Small intestine (tissue), 7 donors: ENCODE measurements at regions not wholly inside any gene's neighbourhood (a gene's known extent, or its start where the extent isn't known, plus 50 kb on each side); places are given as distances from the start of the nearest gene placed in this dataset.

Experiments used
- DNase-seq, 2 donors: peaks; one replicate each; pipeline versions ENCODE4 v3.0.0 to v3.0.0-alpha.2; 2013
- FAIRE-seq: peaks from 2 replicates; lab custom pipeline; 2012; peaks lifted over from hg19 to GRCh38; lab: Jason Lieb, UNC
- H3K27ac ChIP-seq, 3 donors: one replicate each; pipeline ENCODE4 v1.5.1; 2013; ENCODE audit warnings: low read length in 2 of 3, mild to moderate bottlenecking in 2 of 3, control low read depth in 1 of 3, inconsistent platforms in 1 of 3, low read depth in 1 of 3, moderate library complexity in 1 of 3
- H3K27me3 ChIP-seq, 3 donors: one replicate each; pipeline ENCODE4 v1.6.1; 2013; ENCODE audit warnings: low read length in 3 of 3, inconsistent platforms in 1 of 3; ENCODE audit not compliant: control insufficient read depth in 3 of 3, insufficient read depth in 3 of 3
- H3K36me3 ChIP-seq, 3 donors: one replicate each; pipeline ENCODE4 v1.6.1; 2013; ENCODE audit warnings: low read length in 3 of 3, inconsistent platforms in 1 of 3, low read depth in 1 of 3, mild to moderate bottlenecking in 1 of 3, moderate library complexity in 1 of 3; ENCODE audit not compliant: control insufficient read depth in 3 of 3, insufficient read depth in 2 of 3
- H3K4me1 ChIP-seq, 3 donors: one replicate each; pipeline ENCODE4 v1.6.1; 2013; ENCODE audit warnings: low read length in 2 of 3, inconsistent platforms in 1 of 3, low read depth in 1 of 3, mild to moderate bottlenecking in 1 of 3, moderate library complexity in 1 of 3; ENCODE audit not compliant: control insufficient read depth in 3 of 3, insufficient read depth in 2 of 3
- H3K4me3 ChIP-seq, 3 donors: one replicate each; pipeline ENCODE4 v1.5.1; 2013; ENCODE audit warnings: low read length in 3 of 3, control low read depth in 1 of 3, inconsistent platforms in 1 of 3, low read depth in 1 of 3, mild to moderate bottlenecking in 1 of 3, moderate library complexity in 1 of 3
- H3K9me3 ChIP-seq, 2 donors: one replicate each; pipeline ENCODE4 v1.6.1; 2013; ENCODE audit warnings: low read depth in 1 of 2, low read length in 1 of 2; ENCODE audit not compliant: control insufficient read depth in 2 of 2, insufficient read depth in 1 of 2
- WGBS, 3 donors: extraction: QIAGEN DNeasy Blood & Tissue Kit; methylation state at CpG; one replicate each; pipeline ENCODE4 v1.1.7; 2013; 5-methylcytosine and 5-hydroxymethylcytosine counted together
- donor health status: healthy with polysubstance abuse.
- donor health status: control.
- donor health status: control.
- donor health status: Bipolar disorder and iron deficiency.
- donor health status: healthy.

DNA sequence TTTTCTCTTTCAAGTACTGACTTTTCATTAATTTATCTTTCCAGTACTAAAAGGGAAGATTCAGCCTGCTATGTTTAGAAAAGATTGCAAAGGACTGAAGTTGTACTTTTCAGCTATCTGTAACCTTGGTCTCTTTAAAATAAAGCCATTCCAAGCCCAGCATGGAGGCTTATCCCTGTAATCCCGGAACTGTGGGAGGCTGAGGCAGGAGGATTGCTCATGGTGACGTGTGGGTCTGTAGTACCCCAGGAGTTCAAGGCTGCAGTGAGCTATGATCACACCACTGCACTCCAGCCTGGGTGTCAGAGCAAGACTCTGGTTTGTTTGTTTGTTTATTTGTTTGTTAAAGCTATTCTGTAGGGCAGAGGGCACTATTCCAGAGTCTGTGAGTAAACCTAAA lies 50.6 kb upstream of the TMEM170B start:
- FAIRE-seq (no peak), DNase-seq (no peak)
- Histone ChIP-seq H3K4me3 (no peak overlapping the region), H3K9me3 (no peaks in the 10 kb centered on the region), H3K27me3 (no peaks in the 10 kb centered on the region), H3K36me3 (no peaks in the 10 kb centered on the region), H3K4me1 (no peaks in the 10 kb centered on the region), H3K27ac (no peak overlapping the region)
- 87 to 92% (median 91%) methylated on average over 2 of the region's 2 CpGs for WGBS, 3 donors

DNA sequence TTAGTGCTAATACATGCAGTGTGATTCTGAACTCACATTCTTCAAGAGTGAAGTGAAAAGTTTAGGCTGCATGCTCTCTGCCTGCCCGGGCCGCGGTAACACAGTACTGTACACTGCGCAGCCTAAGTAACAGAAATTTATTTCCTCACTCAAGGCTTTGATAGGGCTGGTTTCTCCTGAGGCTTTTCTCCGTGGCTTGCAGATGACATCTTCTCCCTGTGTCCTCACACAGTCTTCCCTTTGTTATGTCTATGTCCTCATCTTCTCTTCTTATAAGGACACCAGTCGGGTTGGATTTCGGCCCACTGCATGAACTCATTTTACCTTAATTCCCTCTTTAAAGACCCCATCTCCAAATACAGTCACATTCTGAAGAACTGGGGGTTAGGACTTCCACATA lies 51.1 kb upstream of the TMEM170B start:
- DNase-seq (no peak), FAIRE-seq (no peak)
- WGBS, 3 donors, result 94 to 96% (median 95%) methylated on average over 7 of the region's 7 CpGs
- H3K4me1 ChIP-seq, result no peaks in the 10 kb centered on the region
- no peaks in the 10 kb centered on the region for H3K36me3 ChIP-seq
- no peaks in the 10 kb centered on the region for H3K27me3 ChIP-seq
- H3K4me3 ChIP-seq, result no peak overlapping the region
- no peak overlapping the region for H3K27ac ChIP-seq
- H3K9me3 ChIP-seq, result no peaks in the 10 kb centered on the region

DNA sequence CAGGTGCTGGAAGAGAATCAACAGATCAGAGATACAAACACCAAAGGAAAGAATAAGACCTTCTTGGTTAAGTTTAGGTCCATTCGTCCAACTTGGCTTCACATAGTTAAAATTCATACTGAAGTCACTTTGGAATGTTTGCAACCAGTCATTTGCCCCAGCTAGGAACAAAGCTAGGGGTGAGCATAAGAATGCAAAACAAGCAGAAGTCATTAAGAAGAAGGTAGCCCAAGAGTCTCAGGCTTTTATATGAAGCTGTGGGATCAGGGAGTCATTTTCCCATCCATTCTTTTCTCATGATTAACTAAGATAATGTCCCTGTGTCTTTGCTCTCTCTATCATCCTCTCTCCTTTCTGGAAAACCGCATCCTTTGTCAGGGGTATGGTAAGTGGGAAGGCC lies 51.5 kb upstream of the TMEM170B start:
- Histone ChIP-seq H3K36me3 (no peaks in the 10 kb centered on the region), H3K4me3 (no peak overlapping the region), H3K9me3 (no peaks in the 10 kb centered on the region), H3K4me1 (no peaks in the 10 kb centered on the region), H3K27me3 (no peaks in the 10 kb centered on the region), H3K27ac (no peak overlapping the region)
- FAIRE-seq (no peak), DNase-seq (no peak)
- 85 to 94% (median 92%) methylated on average over 2 of the region's 2 CpGs for WGBS, 3 donors

DNA sequence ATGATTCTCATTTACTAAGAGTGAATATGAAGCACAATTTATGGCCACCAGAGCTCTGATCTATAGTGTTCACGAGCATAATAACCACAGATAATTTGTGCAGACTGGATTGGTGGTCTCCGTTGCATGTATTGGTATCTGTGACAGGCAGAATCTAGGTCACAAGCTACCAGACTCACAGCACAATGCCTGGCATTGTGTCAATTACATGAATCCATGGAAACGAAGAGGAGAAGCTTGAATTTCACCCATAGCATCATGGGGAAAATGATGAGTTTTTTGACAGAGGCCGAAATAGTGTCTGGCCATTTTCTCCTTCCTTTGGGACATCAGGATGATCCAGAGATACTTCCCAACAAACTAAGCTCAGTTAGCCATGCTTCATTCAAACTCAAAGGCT lies 52.3 kb upstream of the TMEM170B start:
- no peaks in the 10 kb centered on the region for H3K27me3 ChIP-seq
- no peak overlapping the region for H3K27ac ChIP-seq
- no peak overlapping the region for H3K4me3 ChIP-seq
- DNase-seq (no peak), FAIRE-seq (no peak)
- no peaks in the 10 kb centered on the region for H3K9me3 ChIP-seq
- 79 to 82% (median 80%) methylated on average over 4 of the region's 4 CpGs for WGBS, 3 donors
- no peaks in the 10 kb centered on the region for H3K36me3 ChIP-seq
- H3K4me1 ChIP-seq, result no peaks in the 10 kb centered on the region

DNA sequence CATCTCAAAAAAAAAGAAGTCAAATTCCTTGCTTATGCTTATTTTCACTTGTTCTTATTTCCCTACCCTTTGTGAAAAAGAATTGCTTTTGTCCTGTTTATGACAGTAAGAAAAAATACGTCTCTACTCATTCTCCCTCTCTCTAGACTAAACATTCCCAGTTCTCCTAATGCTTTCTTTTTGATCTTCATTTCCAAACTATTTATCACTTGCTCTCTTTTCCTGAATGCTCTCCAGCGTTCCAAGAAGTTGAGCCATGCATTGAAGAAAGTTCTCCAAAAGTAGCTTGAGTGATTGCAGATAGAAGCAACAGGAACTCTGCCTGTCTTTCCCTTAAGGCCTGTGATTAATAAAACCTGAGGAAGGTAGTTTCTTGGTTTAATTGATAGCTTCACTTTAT lies 53.1 kb upstream of the TMEM170B start:
- no peak overlapping the region for H3K27ac ChIP-seq
- no peaks in the 10 kb centered on the region for H3K36me3 ChIP-seq
- no peaks in the 10 kb centered on the region for H3K4me1 ChIP-seq
- no peaks in the 10 kb centered on the region for H3K9me3 ChIP-seq
- no peak overlapping the region for H3K4me3 ChIP-seq
- 69 to 90% (median 84%) methylated on average over 2 of the region's 2 CpGs for WGBS, 3 donors
- no peak for DNase-seq
- no peaks in the 10 kb centered on the region for H3K27me3 ChIP-seq
- no peak for FAIRE-seq

DNA sequence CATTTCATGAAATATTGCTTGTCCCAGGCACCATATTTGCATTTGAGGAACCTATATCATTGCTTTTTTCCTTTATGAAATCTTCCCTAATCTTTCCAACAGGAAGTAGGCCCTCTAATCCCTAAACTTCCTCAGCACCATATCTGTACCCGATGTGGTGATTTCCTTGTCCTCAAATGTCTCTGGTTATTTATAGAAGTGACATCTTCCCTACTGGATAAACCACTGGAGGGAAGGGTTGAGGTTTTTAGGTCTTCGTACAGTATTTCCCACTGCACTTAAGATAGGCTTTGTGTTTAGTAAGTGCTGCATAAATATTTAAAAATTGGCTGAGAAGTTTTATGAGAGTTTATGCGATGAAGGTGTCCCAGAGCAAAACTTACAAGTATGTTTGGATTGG lies 54.9 kb upstream of the TMEM170B start:
- no peaks in the 10 kb centered on the region for H3K4me1 ChIP-seq
- H3K9me3 ChIP-seq, result no peaks in the 10 kb centered on the region
- DNase-seq (no peak), FAIRE-seq (no peak)
- no peak overlapping the region for H3K27ac ChIP-seq
- H3K27me3 ChIP-seq, result no peaks in the 10 kb centered on the region
- no peaks in the 10 kb centered on the region for H3K36me3 ChIP-seq
- no peak overlapping the region for H3K4me3 ChIP-seq
- WGBS, 3 donors, result 62 to 90% (median 75%) methylated on average over 3 of the region's 3 CpGs

DNA sequence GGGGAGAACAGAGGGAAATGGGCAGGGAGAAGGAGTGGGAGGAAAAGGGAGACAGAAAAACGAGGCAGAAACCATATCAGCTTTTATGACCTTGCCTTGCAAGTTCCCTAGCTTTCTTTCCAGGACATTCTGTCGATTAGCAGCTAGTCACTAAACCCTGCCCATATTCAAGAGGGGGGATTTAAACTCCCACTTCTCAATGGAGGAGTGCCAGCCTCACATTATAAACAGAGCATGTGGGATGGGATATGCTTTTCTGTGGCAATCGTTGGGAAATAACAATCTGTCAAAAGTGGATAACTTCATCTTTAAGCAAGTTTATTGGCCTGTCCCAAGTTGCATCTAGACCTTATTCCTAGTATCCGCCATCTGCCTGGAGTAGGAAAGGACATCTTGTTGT lies 57.0 kb upstream of the TMEM170B start:
- WGBS, 3 donors, result 50 to 59% (median 50%) methylated on average over 4 of the region's 4 CpGs
- Histone ChIP-seq H3K36me3 (no peaks in the 10 kb centered on the region), H3K4me3 (no peak overlapping the region), H3K27me3 (no peaks in the 10 kb centered on the region), H3K4me1 (no peaks in the 10 kb centered on the region), H3K9me3 (no peaks in the 10 kb centered on the region), H3K27ac (no peak overlapping the region)
- FAIRE-seq (no peak), DNase-seq (no peak)

DNA sequence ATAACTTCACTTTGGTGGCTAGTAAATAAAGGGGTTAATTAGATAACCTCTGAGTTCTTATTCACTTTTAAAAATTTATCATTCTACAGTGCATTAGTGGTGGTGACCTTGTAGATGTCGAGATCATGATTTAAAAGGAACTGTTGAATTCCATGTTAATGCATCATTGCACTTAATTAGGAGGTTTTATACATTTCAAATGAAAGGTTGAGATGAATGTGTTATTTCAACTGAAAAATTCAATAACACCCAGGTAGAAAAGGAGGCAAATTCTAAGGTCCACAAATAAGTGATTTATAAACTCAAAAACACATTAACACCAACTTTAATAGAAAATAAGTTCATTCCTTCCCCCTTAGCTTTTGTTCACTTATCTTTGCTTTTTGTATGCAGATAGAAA lies 58.3 kb upstream of the TMEM170B start:
- no peak overlapping the region for H3K27ac ChIP-seq
- no peaks in the 10 kb centered on the region for H3K9me3 ChIP-seq
- H3K36me3 ChIP-seq, result no peaks in the 10 kb centered on the region
- no peaks in the 10 kb centered on the region for H3K4me1 ChIP-seq
- FAIRE-seq (no peak), DNase-seq (no peak)
- H3K27me3 ChIP-seq, result peaks cover 0 to 2% (median 0%) of the 10 kb centered on the region in 3 donors
- WGBS, 3 donors, result 40 to 75% (median 74%) methylated on average over 1 of the region's 1 CpG
- H3K4me3 ChIP-seq, result no peak overlapping the region

DNA sequence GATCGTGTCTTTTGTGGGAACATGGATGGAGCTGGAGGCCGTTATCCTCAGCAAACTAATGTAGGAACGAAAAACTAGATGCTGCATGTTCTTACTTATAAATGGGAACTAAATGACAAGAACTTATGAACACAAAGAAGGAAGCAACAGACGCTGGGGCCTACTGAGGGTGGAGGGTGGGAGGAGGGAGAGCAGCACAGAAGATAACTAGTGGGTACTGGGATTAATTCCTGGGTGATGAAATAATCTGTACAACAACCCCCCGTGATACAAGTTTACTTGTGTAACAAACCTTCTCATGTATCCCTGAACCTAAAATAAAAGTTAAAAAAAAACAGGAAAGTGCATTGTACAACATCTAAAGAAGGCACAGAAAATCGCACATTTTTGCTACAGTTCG lies 59.0 kb upstream of the TMEM170B start:
- Histone ChIP-seq H3K27me3 (peaks cover 0 to 2% (median 0%) of the 10 kb centered on the region in 3 donors), H3K4me1 (no peaks in the 10 kb centered on the region), H3K4me3 (no peak overlapping the region), H3K9me3 (no peaks in the 10 kb centered on the region), H3K27ac (no peak overlapping the region), H3K36me3 (no peaks in the 10 kb centered on the region)
- WGBS, 3 donors, result 80 to 92% (median 82%) methylated on average over 7 of the region's 7 CpGs
- FAIRE-seq, result no peak
- DNase-seq, result no peak
